WERI-Rb-1 (cell line): ENCODE measurements at regions not wholly inside any gene's neighbourhood (a gene's known extent, or its start where the extent isn't known, plus 50 kb on each side); places are given as distances from the start of the nearest gene placed in this dataset.

Experiments
- DNase-seq: peaks from one replicate; pipeline ENCODE4 v3.0.0-alpha.2; 2020
- H3K27ac ChIP-seq: fragments of 250-450 bp; sonication (Bioruptor Pico); 2 replicates; pipeline ENCODE4 v1.5.1; 2020; ENCODE audit warnings: mild to moderate bottlenecking, moderate library complexity
- H3K27me3 ChIP-seq: fragments of 250-450 bp; sonication (Bioruptor Pico); 2 replicates; pipeline ENCODE4 v1.5.1; 2021; ENCODE audit warnings: mild to moderate bottlenecking, low read depth, moderate library complexity; ENCODE audit not compliant: insufficient read depth, severe bottlenecking
- H3K36me3 ChIP-seq: fragments of 250-450 bp; sonication (Bioruptor Pico); 2 replicates; pipeline ENCODE4 v1.5.1; 2020; ENCODE audit warnings: mild to moderate bottlenecking, moderate library complexity
- H3K4me3 ChIP-seq: 2 replicates; pipeline ENCODE4 v1.5.1; 2011; ENCODE audit warnings: low read depth, mild to moderate bottlenecking, control low read depth, low read length
- H3K9me3 ChIP-seq: fragments of 250-450 bp; sonication (Bioruptor Pico); 2 replicates; pipeline ENCODE4 v1.5.1; 2021; ENCODE audit warnings: mild to moderate bottlenecking, moderate library complexity; ENCODE audit not compliant: severe bottlenecking
- TF ChIP-seq, protein P1 (sequence below): IDR thresholded peaks from 2 replicates; pipeline ENCODE4 v1.5.1; 2011; ENCODE audit warnings: low read depth, mild to moderate bottlenecking, control low read depth, inconsistent platforms, low read length

DNA sequence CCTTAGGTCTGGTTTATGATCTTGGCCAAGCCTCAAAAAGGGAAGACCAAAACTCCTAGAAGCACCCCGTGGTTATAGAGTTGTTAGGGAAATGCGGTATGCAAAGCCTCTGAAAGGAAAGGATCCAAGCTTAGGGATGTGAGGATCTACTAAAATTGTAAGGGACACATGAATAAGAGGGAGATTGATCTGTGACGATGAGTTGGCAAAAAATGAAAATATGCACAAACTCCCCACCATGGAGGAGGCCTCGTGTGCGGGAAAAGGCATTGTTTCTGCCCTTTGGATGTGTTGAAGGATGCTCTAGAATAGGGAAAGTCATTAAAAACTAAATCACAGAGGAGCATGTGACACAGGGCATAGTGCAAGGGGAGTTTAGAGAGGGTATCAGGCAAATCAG, 88.7 kb upstream of the UBL3 start:
- TF ChIP-seq, protein P1, sequence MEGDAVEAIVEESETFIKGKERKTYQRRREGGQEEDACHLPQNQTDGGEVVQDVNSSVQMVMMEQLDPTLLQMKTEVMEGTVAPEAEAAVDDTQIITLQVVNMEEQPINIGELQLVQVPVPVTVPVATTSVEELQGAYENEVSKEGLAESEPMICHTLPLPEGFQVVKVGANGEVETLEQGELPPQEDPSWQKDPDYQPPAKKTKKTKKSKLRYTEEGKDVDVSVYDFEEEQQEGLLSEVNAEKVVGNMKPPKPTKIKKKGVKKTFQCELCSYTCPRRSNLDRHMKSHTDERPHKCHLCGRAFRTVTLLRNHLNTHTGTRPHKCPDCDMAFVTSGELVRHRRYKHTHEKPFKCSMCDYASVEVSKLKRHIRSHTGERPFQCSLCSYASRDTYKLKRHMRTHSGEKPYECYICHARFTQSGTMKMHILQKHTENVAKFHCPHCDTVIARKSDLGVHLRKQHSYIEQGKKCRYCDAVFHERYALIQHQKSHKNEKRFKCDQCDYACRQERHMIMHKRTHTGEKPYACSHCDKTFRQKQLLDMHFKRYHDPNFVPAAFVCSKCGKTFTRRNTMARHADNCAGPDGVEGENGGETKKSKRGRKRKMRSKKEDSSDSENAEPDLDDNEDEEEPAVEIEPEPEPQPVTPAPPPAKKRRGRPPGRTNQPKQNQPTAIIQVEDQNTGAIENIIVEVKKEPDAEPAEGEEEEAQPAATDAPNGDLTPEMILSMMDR: no peak
- Histone ChIP-seq H3K9me3 (no peaks in the 10 kb centered on the region), H3K27ac (no peak overlapping the region), H3K4me3 (no peak overlapping the region), H3K27me3 (no peaks in the 10 kb centered on the region), H3K36me3 (no peaks in the 10 kb centered on the region)
- DNase-seq: no peak

DNA sequence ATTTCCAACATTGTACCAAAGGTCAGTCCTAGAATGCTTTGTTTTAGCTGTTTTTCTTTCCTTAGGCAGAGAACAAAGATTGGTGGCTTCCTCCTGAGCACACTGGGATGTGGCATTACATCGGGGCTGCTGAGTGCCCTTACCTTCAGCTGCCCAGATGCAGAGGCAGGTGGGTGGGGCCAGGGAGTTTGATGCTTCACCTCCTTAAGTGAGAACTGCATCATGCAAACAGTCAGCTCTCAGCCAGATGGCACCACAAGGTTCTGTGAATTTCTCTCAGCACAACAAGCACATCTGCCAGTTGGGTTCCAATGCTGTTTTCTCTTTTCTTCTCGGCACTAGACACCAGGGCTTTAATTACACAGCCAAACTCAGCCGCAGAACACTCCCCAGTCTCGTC, 87.4 kb upstream of the UBL3 start:
- DNase-seq: no peak
- Histone ChIP-seq H3K9me3 (no peaks in the 10 kb centered on the region), H3K36me3 (no peaks in the 10 kb centered on the region), H3K27ac (no peak overlapping the region), H3K27me3 (no peaks in the 10 kb centered on the region), H3K4me3 (no peak overlapping the region)
- TF ChIP-seq, protein P1: no peak

DNA sequence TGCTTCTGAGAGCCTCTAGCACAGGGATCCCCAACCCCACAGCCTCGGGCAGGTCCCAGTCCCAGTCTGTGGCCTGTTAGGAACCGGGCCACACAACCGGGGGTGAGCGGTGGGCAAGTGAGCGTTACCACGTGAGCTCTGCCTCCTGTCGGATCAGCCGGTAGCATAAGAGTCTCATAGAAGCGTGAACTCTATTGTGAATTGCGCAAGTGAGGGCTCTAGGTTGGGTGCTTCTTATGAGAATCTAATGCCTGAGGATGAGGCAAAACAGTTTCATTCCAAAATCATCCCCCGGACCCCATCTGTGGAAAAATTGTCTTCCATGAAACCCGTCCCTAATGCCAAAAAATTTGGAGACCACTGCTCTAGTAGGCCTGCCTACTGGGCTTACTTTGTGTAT, 87.0 kb upstream of the UBL3 start:
- Histone ChIP-seq H3K9me3 (no peaks in the 10 kb centered on the region), H3K36me3 (no peaks in the 10 kb centered on the region), H3K4me3 (no peak overlapping the region), H3K27ac (no peak overlapping the region), H3K27me3 (no peaks in the 10 kb centered on the region)
- TF ChIP-seq, protein P1: no peak
- no peak for DNase-seq

DNA sequence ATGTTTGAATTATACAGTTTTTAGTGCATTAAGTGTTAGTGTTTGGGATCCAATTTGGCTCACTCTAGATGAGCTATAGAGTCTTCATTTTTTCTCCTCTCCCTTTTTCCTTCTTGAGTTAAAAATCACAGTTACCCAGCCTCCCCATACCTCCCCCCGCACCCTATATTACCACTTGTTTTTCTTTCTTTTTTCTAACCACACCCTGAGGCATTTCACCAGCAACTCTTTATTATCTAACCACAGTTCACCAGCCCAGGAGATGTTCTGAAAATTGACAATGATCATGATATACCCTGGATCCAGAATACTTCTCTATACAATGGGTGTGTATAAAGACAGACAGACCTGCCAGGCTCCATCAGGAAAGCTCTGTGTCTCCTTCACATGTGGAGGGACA, 86.5 kb upstream of the UBL3 start:
- Histone ChIP-seq H3K4me3 (no peak overlapping the region), H3K27ac (no peak overlapping the region), H3K9me3 (no peaks in the 10 kb centered on the region), H3K27me3 (no peaks in the 10 kb centered on the region), H3K36me3 (no peaks in the 10 kb centered on the region)
- TF ChIP-seq, protein P1: no peak
- no peak for DNase-seq

DNA sequence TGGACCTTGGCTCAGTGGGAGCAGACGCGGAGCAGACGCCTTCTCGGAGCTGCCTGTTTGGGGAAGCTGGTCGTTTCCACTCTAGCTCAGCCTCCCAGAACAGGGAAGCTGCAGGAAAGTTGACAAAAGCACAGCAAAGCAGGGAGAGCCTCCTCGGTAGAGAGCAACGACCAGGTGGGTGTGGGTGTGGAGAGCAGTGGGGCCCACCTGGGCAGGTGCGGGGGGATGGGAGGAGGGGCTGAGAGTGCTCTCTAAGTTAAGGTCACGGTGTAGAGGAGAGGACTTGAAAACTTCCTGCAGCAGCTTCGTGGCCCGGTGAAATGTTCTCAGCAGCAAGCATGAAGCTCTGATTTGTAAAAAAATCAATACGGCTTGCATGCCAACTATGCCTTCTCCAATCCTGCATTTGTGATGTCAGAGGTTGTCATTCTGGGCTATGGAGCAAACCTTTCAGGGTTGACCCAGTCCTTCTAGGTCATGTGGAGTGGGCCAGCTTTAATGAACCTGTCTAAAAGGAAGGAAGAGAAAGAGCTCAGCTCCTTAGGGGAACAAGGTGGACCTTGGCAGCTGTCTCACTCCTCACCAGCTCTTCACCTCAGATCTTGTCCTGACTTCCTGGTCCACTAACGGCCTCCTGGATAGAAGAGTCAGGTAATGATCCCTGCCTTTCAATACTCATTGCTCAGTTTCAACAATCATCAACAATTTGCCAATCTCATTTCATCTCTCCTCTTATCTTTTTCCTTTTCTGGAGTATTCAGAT, 85.8 kb upstream of the UBL3 start:
- Histone ChIP-seq H3K27ac (no peak overlapping the region), H3K9me3 (no peaks in the 10 kb centered on the region), H3K27me3 (no peaks in the 10 kb centered on the region), H3K36me3 (no peaks in the 10 kb centered on the region), H3K4me3 (no peak overlapping the region)
- TF ChIP-seq, protein P1: no peak
- DNase-seq: no peak
